ENCODE measurements at regions not wholly inside any gene's neighbourhood (a gene's known extent, or its start where the extent isn't known, plus 50 kb on each side); places are given as distances from the start of the nearest gene placed in this dataset.

GRCh38 chr7:1325646-1326510 lies 93.2 kb downstream of the UNCX start:
- TF ChIP-seq CTCF (IDR thresholded peaks at IDR 0.05; ENCODE audit: low read depth, low read length) = 0 out of 2 replicates have a peak, but pooled peaks have one; percentile 12
- Histone ChIP-seq H3K27ac (no peak overlapping the region), H3K9me3 (ENCODE audit: severe bottlenecking) (no peaks in the 10 kb centered on the region), H3K36me3 (no peaks in the 10 kb centered on the region), H3K27me3 (ENCODE audit: insufficient read depth, low read depth, severe bottlenecking) (no peaks in the 10 kb centered on the region), H3K4me3 (ENCODE audit: low read depth, low read length) (no peak overlapping the region)
- peak; percentile 10 for DNase-seq

- Histone ChIP-seq H3K4me3 (ENCODE audit: low read depth, low read length) (no peak overlapping the region), H3K9me3 (ENCODE audit: severe bottlenecking) (no peaks in the 10 kb centered on the region), H3K36me3 (no peaks in the 10 kb centered on the region), H3K27me3 (ENCODE audit: insufficient read depth, low read depth, severe bottlenecking) (no peaks in the 10 kb centered on the region), H3K27ac (no peak overlapping the region)
- TF ChIP-seq CTCF (IDR thresholded peaks at IDR 0.05; ENCODE audit: low read depth, low read length) = no peak
- no peak for DNase-seq
Measured at GRCh38 chr7:1326511-1326785, 93.8 kb downstream of the UNCX start.

- DNase-seq = no peak
- H3K36me3 ChIP-seq = no peaks in the 10 kb centered on the region
- H3K27ac ChIP-seq = no peak overlapping the region
- H3K27me3 ChIP-seq (ENCODE audit: insufficient read depth, low read depth, severe bottlenecking) = no peaks in the 10 kb centered on the region
- TF ChIP-seq CTCF (IDR thresholded peaks at IDR 0.05; ENCODE audit: low read depth, low read length) = no peak
- H3K9me3 ChIP-seq (ENCODE audit: severe bottlenecking) = no peaks in the 10 kb centered on the region
- H3K4me3 ChIP-seq (ENCODE audit: low read depth, low read length) = no peak overlapping the region
Measured at GRCh38 chr7:1329261-1329660, 96.6 kb downstream of the UNCX start.

GRCh38 chr7:1329966-1330800 lies 97.5 kb downstream of the UNCX start:
- Histone ChIP-seq H3K36me3 (no peaks in the 10 kb centered on the region), H3K4me3 (ENCODE audit: low read depth, low read length) (no peak overlapping the region), H3K27me3 (ENCODE audit: insufficient read depth, low read depth, severe bottlenecking) (no peaks in the 10 kb centered on the region), H3K9me3 (ENCODE audit: severe bottlenecking) (no peaks in the 10 kb centered on the region), H3K27ac (no peak overlapping the region)
- TF ChIP-seq CTCF (IDR thresholded peaks at IDR 0.05; ENCODE audit: low read depth, low read length) = no peak
- DNase-seq = no peak

- H3K27ac ChIP-seq = no peak overlapping the region
- peaks cover 2% of the 10 kb centered on the region for H3K9me3 ChIP-seq (ENCODE audit: severe bottlenecking)
- no peaks in the 10 kb centered on the region for H3K27me3 ChIP-seq (ENCODE audit: insufficient read depth, low read depth, severe bottlenecking)
- no peak overlapping the region for H3K4me3 ChIP-seq (ENCODE audit: low read depth, low read length)
- H3K36me3 ChIP-seq = no peaks in the 10 kb centered on the region
- no peak for TF ChIP-seq CTCF (IDR thresholded peaks at IDR 0.05; ENCODE audit: low read depth, low read length)
- DNase-seq = no peak
Measured at GRCh38 chr7:1330801-1331425, 98.2 kb downstream of the UNCX start.

Data from WERI-Rb-1 (cell line).